WTC11 (cell line): ENCODE measurements at regions not wholly inside any gene's neighbourhood (a gene's known extent, or its start where the extent isn't known, plus 50 kb on each side); places are given as distances from the start of the nearest gene placed in this dataset.

ENCODE experiments used
- TF ChIP-seq, protein P1 (sequence below): sonication (generic); formaldehyde crosslinking; IDR thresholded peaks from 2 replicates; pipeline ENCODE4 v1.8.1; 2022; ENCODE audit warnings: mild to moderate bottlenecking, missing genetic modification reagents, moderate library complexity, borderline replicate concordance
- TF ChIP-seq, protein P2 (sequence below): sonication (generic); formaldehyde crosslinking; IDR thresholded peaks from 2 replicates; pipeline ENCODE4 v1.8.1; 2023; ENCODE audit warnings: mild to moderate bottlenecking, moderate library complexity, missing genetic modification reagents

DNA sequence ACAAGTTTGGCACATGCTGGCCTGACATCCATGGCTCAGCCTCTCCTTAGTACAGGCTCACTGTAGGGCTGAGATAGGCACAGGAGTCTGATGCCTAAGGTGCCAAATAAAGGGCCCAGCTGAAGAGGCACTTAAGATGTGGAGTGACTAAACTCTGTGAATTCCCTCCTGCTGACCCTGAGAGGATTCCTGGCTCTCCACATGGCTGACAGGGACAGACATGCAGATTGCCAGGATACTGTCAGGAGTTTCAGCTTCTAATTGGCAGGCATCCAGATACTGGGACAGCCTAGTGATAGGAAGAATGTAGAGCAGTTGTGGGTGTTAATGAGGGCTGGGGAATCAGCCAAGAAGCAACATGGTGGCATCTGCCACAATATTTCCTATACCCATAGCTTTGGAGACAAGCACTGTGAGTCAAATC lies 558.7 kb downstream of the INSC start:
- TF ChIP-seq, protein P1, sequence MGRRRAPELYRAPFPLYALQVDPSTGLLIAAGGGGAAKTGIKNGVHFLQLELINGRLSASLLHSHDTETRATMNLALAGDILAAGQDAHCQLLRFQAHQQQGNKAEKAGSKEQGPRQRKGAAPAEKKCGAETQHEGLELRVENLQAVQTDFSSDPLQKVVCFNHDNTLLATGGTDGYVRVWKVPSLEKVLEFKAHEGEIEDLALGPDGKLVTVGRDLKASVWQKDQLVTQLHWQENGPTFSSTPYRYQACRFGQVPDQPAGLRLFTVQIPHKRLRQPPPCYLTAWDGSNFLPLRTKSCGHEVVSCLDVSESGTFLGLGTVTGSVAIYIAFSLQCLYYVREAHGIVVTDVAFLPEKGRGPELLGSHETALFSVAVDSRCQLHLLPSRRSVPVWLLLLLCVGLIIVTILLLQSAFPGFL (CRISPR knock-in tag) = no peak
- TF ChIP-seq, protein P2, sequence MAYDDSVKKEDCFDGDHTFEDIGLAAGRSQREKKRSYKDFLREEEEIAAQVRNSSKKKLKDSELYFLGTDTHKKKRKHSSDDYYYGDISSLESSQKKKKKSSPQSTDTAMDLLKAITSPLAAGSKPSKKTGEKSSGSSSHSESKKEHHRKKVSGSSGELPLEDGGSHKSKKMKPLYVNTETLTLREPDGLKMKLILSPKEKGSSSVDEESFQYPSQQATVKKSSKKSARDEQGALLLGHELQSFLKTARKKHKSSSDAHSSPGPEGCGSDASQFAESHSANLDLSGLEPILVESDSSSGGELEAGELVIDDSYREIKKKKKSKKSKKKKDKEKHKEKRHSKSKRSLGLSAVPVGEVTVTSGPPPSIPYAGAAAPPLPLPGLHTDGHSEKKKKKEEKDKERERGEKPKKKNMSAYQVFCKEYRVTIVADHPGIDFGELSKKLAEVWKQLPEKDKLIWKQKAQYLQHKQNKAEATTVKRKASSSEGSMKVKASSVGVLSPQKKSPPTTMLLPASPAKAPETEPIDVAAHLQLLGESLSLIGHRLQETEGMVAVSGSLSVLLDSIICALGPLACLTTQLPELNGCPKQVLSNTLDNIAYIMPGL = no peak
